ENCODE measurements at regions not wholly inside any gene's neighbourhood (a gene's known extent, or its start where the extent isn't known, plus 50 kb on each side); places are given as distances from the start of the nearest gene placed in this dataset.
"Not testable (repeated sequence)": the region's sequence is repeated elsewhere in the genome, so short reads cannot be mapped to it uniquely, and the experiment has no call there.

DNA sequence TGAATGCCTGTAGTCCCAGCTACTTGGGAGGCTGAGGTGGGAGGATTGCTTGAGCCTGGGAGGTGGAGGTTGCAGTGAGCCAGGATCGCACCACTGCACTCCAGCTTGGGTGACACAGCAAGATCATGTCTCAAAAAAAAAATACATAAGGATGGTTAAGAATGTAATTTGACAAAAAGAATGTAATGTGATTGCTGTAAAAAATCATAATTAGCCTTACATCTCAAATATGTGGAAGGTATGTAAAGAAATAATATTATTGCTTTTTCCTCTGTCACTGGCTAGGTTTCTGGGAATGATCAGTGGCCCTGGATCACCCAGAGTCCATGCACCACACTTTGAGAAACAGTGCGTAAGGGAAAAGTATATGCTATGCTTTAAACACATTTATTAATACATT is 106.1 kb upstream of the C1GALT1C1 start:
- in situ Hi-C loops (cut with MboI; ENCODE audit: low pct_ligation_motif_present in 1 of 4, low pct_unique_long_range_greater_than_20kb in 1 of 4, low sequenced_read_pairs in 3 of 4), result no loop called here
- no peaks in the 10 kb centered on the region for H3K27me3 ChIP-seq
- no peak for TF ChIP-seq POLR2A (IDR thresholded peaks at IDR 0.05)
- WGBS, 2 donors (ENCODE audit: low coverage in 1 of 2), result 84 to 92% methylated on average over 2 of the region's 2 CpGs
- H3K4me3 ChIP-seq, result no peak overlapping the region
- no peak overlapping the region for H3K27ac ChIP-seq
- intact Hi-C loops (cut with DNase I; ENCODE audit: low total_unique reads), result no loop called here
- H3K36me3 ChIP-seq, result no peaks in the 10 kb centered on the region
- no peaks in the 10 kb centered on the region for H3K9me3 ChIP-seq
- no peaks in the 10 kb centered on the region for H3K4me1 ChIP-seq
- DNase-seq, result no peak

DNA sequence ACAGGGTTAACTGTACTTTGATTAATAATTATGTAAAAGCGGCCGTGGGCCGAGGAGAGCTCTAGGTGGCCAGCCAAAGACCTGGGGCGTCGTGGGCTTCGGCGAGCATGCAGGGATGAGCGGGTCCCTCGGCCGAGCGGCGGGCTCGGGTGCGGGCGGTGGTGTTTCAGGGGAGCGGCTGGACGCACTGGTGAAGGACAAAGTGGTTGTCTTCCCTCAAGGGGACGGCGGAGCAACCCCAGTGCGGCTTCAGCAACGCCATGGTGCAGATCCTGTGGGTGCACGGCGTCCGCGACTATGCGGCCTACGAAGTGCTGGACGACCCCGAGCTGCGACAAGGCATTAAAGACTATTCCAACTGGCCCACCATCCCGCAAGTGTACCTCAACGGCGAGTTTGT is 103.0 kb upstream of the C1GALT1C1 start:
- intact Hi-C loops (cut with DNase I; ENCODE audit: low total_unique reads) (no loop called here), in situ Hi-C loops (cut with MboI; ENCODE audit: low pct_ligation_motif_present in 1 of 4, low pct_unique_long_range_greater_than_20kb in 1 of 4, low sequenced_read_pairs in 3 of 4) (no loop called here)
- TF ChIP-seq, protein P1, sequence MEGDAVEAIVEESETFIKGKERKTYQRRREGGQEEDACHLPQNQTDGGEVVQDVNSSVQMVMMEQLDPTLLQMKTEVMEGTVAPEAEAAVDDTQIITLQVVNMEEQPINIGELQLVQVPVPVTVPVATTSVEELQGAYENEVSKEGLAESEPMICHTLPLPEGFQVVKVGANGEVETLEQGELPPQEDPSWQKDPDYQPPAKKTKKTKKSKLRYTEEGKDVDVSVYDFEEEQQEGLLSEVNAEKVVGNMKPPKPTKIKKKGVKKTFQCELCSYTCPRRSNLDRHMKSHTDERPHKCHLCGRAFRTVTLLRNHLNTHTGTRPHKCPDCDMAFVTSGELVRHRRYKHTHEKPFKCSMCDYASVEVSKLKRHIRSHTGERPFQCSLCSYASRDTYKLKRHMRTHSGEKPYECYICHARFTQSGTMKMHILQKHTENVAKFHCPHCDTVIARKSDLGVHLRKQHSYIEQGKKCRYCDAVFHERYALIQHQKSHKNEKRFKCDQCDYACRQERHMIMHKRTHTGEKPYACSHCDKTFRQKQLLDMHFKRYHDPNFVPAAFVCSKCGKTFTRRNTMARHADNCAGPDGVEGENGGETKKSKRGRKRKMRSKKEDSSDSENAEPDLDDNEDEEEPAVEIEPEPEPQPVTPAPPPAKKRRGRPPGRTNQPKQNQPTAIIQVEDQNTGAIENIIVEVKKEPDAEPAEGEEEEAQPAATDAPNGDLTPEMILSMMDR (IDR thresholded peaks at IDR 0.05), result no peak
- TF ChIP-seq EP300 (IDR thresholded peaks at IDR 0.05; ENCODE audit: low read depth) (no peak), POLR2A (IDR thresholded peaks at IDR 0.05) (no peak), POLR2AphosphoS5 (IDR thresholded peaks at IDR 0.05) (no peak)
- H3K4me3 ChIP-seq, result no peak overlapping the region
- DNase-seq, result no peak
- H3K36me3 ChIP-seq, result no peaks in the 10 kb centered on the region
- no peaks in the 10 kb centered on the region for H3K9me3 ChIP-seq
- 91% methylated on average over 33 of the region's 33 CpGs; no CpG with 5 or more reads in 1 of the 2 donors for WGBS, 2 donors (ENCODE audit: low coverage in 1 of 2)
- no peaks in the 10 kb centered on the region for H3K4me1 ChIP-seq
- no peak overlapping the region for H3K27ac ChIP-seq
- H3K27me3 ChIP-seq, result no peaks in the 10 kb centered on the region

DNA sequence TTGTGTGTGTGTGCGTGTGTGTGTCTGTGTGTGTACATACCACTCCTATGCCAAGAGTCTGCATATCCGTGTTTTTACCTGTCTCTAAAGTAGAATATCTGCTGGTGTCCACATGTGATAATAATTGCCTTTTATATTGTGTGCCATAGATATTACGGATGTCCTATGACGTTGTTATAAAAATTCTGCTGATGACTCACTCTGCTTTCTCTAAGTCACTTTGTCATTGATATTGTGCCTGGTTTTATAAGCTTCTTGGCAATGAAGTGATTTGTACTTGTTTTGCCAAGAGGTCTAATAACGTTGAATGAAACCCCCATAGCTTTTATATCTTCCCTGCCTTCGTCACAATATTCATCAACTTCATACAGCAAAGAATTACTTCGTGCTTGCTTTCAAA is 102.6 kb upstream of the C1GALT1C1 start:
- in situ Hi-C loops (cut with MboI; ENCODE audit: low pct_ligation_motif_present in 1 of 4, low pct_unique_long_range_greater_than_20kb in 1 of 4, low sequenced_read_pairs in 3 of 4), result no loop called here
- WGBS, 2 donors (ENCODE audit: low coverage in 1 of 2), result 77% methylated on average over 7 of the region's 7 CpGs; no CpG with 5 or more reads in 1 of the 2 donors
- intact Hi-C loops (cut with DNase I; ENCODE audit: low total_unique reads), result no loop called here

DNA sequence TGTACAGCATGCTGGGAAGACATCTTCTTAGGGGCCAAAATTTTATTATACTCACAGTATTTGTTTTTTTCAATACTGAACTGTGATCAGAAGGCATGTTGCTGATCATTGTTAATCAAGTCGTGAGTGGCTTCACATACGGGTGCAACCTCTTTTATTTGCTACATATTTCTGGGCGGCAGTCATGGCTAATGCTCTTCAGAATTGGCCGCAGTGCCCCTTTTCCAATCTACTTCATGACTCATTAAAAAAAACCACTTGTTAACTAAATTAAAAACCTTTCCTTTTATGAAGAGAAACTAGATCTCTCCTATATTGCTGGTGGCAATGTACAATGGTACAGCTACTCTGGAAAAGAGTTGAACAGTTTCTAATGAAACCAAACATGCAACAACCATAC is 101.5 kb upstream of the C1GALT1C1 start:
- Histone ChIP-seq H3K36me3 (no peaks in the 10 kb centered on the region), H3K9me3 (no peaks in the 10 kb centered on the region), H3K27me3 (no peaks in the 10 kb centered on the region), H3K4me3 (no peak overlapping the region), H3K4me1 (no peaks in the 10 kb centered on the region), H3K27ac (no peak overlapping the region)
- intact Hi-C loops (cut with DNase I; ENCODE audit: low total_unique reads) (no loop called here), in situ Hi-C loops (cut with MboI; ENCODE audit: low pct_ligation_motif_present in 1 of 4, low pct_unique_long_range_greater_than_20kb in 1 of 4, low sequenced_read_pairs in 3 of 4) (no loop called here)
- no peak for TF ChIP-seq POLR2AphosphoS5 (IDR thresholded peaks at IDR 0.05)
- TF ChIP-seq, protein P1 (IDR thresholded peaks at IDR 0.05), result no peak
- no peak for TF ChIP-seq EP300 (IDR thresholded peaks at IDR 0.05; ENCODE audit: low read depth)
- no peak for TF ChIP-seq POLR2A (IDR thresholded peaks at IDR 0.05)
- DNase-seq, result no peak
- WGBS, 2 donors (ENCODE audit: low coverage in 1 of 2), result 61 to 63% methylated on average over 2 to 4 of the region's 4 CpGs

More for the DNA sequence above, 102.6 kb upstream of the C1GALT1C1 start:
- H3K9me3 ChIP-seq, result no peaks in the 10 kb centered on the region
- no peak for DNase-seq
- H3K4me1 ChIP-seq, result no peaks in the 10 kb centered on the region
- no peak overlapping the region for H3K27ac ChIP-seq
- no peaks in the 10 kb centered on the region for H3K36me3 ChIP-seq
- H3K4me3 ChIP-seq, result no peak overlapping the region
- TF ChIP-seq POLR2A (IDR thresholded peaks at IDR 0.05), result no peak
- TF ChIP-seq, protein P1 (IDR thresholded peaks at IDR 0.05), result no peak
- TF ChIP-seq EP300 (IDR thresholded peaks at IDR 0.05; ENCODE audit: low read depth), result no peak
- no peaks in the 10 kb centered on the region for H3K27me3 ChIP-seq

DNA sequence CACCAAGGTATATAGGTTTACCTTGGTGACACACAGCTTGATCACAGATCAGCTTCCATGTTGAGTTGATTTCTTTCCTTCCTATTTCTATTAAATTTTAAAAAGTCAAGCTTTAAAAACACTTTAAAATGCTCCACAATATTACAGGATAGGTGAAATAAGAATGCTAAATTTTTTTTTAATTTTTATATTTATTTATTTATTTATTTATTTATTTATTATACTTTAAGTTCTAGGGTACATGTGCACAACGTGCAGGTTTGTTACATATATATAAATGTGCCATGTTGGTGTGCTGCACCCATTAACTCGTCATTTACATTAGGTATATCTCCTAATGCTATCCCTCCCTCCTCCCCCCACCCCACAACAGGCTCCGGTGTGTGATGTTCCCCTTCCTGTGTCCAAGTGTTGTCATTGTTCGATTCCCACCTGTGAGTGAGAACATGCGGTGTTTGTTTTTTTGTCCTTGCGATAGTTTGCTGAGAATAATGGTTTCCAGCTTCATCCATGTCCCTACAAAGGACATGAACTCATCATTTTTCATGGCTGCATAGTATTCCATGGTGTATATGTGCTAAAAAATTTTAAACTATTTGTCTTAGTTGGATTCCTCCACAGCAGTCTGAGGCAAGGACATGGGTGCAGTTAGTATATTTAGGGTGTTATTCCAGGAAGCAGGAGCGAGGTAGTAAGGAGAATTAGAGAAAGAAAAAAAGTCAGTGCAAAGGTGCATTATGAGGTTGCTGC is 99.8 kb upstream of the C1GALT1C1 start:
- H3K4me1 ChIP-seq; in situ Hi-C loops (cut with MboI; ENCODE audit: low pct_ligation_motif_present in 1 of 4, low pct_unique_long_range_greater_than_20kb in 1 of 4, low sequenced_read_pairs in 3 of 4); H3K27ac ChIP-seq; H3K4me3 ChIP-seq; DNase-seq; H3K27me3 ChIP-seq; H3K36me3 ChIP-seq; H3K9me3 ChIP-seq; intact Hi-C loops (cut with DNase I; ENCODE audit: low total_unique reads): not testable (repeated sequence)
- WGBS, 2 donors (ENCODE audit: low coverage in 1 of 2), result 86% methylated on average over 7 of the region's 7 CpGs; no CpG with 5 or more reads in 1 of the 2 donors
